T-cell (primary cell): ENCODE measurements at regions not wholly inside any gene's neighbourhood (a gene's known extent, or its start where the extent isn't known, plus 50 kb on each side); places are given as distances from the start of the nearest gene placed in this dataset.
"Not testable (repeated sequence)": the region's sequence is repeated elsewhere in the genome, so short reads cannot be mapped to it uniquely, and the experiment has no call there.

Source experiments
- ATAC-seq, 4 experiments: fragments of 200-7000 bp in 3 of 4; fragments of 150-1000 bp in 1 of 4; cut with Tn5 transposase; replicated peaks in 1 of 4; 1 replicate in 3 of 4; 2 replicates in 1 of 4; pipeline ENCODE4 v1.10.0; 2021; ENCODE audit warnings: moderate library complexity in 3 of 4, mild to moderate bottlenecking in 2 of 4, moderate number of reproducible peaks in 1 of 4
- CTCF ChIA-PET, 2 donors: fragments of 300-600 bp; sonication (Branson Sonifier 250); formaldehyde crosslinking; loops; one replicate each; lab custom pipeline; 2022; ENCODE audit warnings: antibody characterized with exemption in 2 of 2; lab: Charles Lee
- POLR2A ChIA-PET, 2 donors: fragments of 300-600 bp; sonication (Branson Sonifier 250); formaldehyde crosslinking; loops; one replicate each; lab custom pipeline; 2022; ENCODE audit warnings: antibody characterized with exemption in 2 of 2; lab: Charles Lee
- DNase-seq, 35 experiments: peaks; one replicate each; pipeline versions ENCODE4 v3.0.0 to v3.0.0-alpha.2; 2013 to 2023
- H3K27ac ChIP-seq: one replicate; pipeline ENCODE4 v1.5.1; 2013; ENCODE audit warnings: low read length
- H3K27me3 ChIP-seq, 2 experiments: replicated peaks in 1 of 2; 1 replicate in 1 of 2; 2 replicates in 1 of 2; pipeline versions ENCODE4 v1.6.1 to v1.7.0; 2013; ENCODE audit warnings: low read length in 1 of 2, mixed read lengths in 1 of 2; ENCODE audit not compliant: control insufficient read depth in 2 of 2, insufficient read depth in 2 of 2; ENCODE audit errors: extremely low read depth in 1 of 2
- H3K36me3 ChIP-seq, 2 donors: 1 replicate in 1 of 2; 2 replicates in 1 of 2; pipeline versions ENCODE4 v1.6.1 to v1.7.0; 2013; ENCODE audit warnings: low read length in 1 of 2; ENCODE audit not compliant: control insufficient read depth in 2 of 2, insufficient read depth in 1 of 2; ENCODE audit errors: extremely low read depth in 1 of 2
- H3K4me1 ChIP-seq, 2 experiments: 1 replicate in 1 of 2; 2 replicates in 1 of 2; pipeline versions ENCODE4 v1.6.1 to v1.7.0; 2013; ENCODE audit warnings: low read length in 2 of 2, mixed read lengths in 1 of 2; ENCODE audit not compliant: insufficient read depth in 2 of 2, control insufficient read depth in 1 of 2; ENCODE audit errors: extremely low read depth in 1 of 2
- H3K4me3 ChIP-seq, 2 donors: 1 replicate in 1 of 2; 2 replicates in 1 of 2; pipeline versions ENCODE4 v1.5.1 to v1.7.0; 2013; ENCODE audit warnings: mild to moderate bottlenecking in 2 of 2, low read length in 1 of 2, moderate library complexity in 1 of 2; ENCODE audit not compliant: control insufficient read depth in 1 of 2; ENCODE audit errors: extremely low read depth in 1 of 2
- H3K9me3 ChIP-seq: 2 replicates; pipeline ENCODE4 v1.7.0; 2013
- H3K27ac Mint-ChIP-seq, 2 donors: one replicate each; pipeline ENCODE4 v1.8.0; 2020 to 2021; ENCODE audit warnings: mild to moderate bottlenecking in 2 of 2, mixed read lengths in 2 of 2
- H3K27me3 Mint-ChIP-seq, 2 donors: one replicate each; pipeline ENCODE4 v1.8.0; 2021 to 2022; ENCODE audit warnings: mixed read lengths in 2 of 2
- H3K36me3 Mint-ChIP-seq: one replicate; pipeline ENCODE4 v1.8.0; 2021; ENCODE audit warnings: mixed read lengths
- H3K4me1 Mint-ChIP-seq, 3 donors: one replicate each; pipeline ENCODE4 v1.8.0; 2020 to 2022; ENCODE audit warnings: mixed read lengths in 3 of 3, mild to moderate bottlenecking in 1 of 3
- H3K4me3 Mint-ChIP-seq, 3 donors: one replicate each; pipeline ENCODE4 v1.8.0; 2020 to 2022; ENCODE audit warnings: mild to moderate bottlenecking in 3 of 3, mixed read lengths in 3 of 3, moderate library complexity in 3 of 3
- H3K9me3 Mint-ChIP-seq, 3 donors: one replicate each; pipeline ENCODE4 v1.8.0; 2020 to 2022; ENCODE audit warnings: mixed read lengths in 3 of 3
- WGBS: methylation state at CpG from one replicate; pipeline ENCODE4 v1.1.5; 2013; ENCODE audit warnings: missing lambda C conversion rate; ENCODE audit not compliant: insufficient coverage; 5-methylcytosine and 5-hydroxymethylcytosine counted together

DNA sequence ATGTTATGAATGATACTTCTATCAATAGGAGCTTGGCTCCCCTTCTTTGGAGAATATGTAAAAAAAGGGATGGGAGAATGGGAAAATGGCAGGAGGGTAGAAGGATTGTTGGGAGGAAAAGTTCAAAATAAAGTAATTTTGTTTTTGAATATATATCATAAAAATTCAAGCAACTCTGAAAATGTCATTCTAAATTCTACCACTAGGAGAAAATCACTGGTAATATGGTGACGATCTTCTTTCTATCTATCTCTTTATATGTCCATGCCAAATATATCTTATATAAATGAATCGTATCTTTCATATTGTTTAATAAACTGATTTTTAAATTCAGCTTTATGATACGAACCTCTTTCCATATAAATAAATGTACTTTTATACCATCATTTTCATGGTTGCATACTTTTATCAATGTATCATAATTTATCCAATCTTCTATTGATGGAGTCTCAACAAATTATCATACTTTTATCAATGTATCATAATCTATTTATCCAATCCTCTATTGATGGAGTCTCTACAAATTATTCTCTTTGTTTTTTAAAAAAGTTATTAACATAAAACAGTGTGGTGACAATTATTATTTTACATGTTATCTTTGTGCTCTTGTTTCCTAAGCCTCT, 73.7 kb upstream of the MARK1 start:
- no peaks in the 10 kb centered on the region for H3K36me3 Mint-ChIP-seq
- Histone ChIP-seq H3K27ac (no peak overlapping the region), H3K36me3 (no peaks in the 10 kb centered on the region), H3K4me3 (no peak overlapping the region), H3K4me1 (no peaks in the 10 kb centered on the region), H3K27me3 (peaks cover 0 to 5% of the 10 kb centered on the region in 2 experiments), H3K9me3 (no peaks in the 10 kb centered on the region)
- H3K4me3 Mint-ChIP-seq: no peak overlapping the region
- CTCF ChIA-PET: no interaction called here
- POLR2A ChIA-PET: no interaction called here
- no peak overlapping the region for H3K27ac Mint-ChIP-seq
- no peak for ATAC-seq
- no peaks in the 10 kb centered on the region for H3K4me1 Mint-ChIP-seq
- no CpG with 5 or more reads among the region's 3 CpGs for WGBS
- H3K27me3 Mint-ChIP-seq: peaks cover 16 to 32% of the 10 kb centered on the region in 2 donors
- no peak for DNase-seq
- H3K9me3 Mint-ChIP-seq: peaks cover 0 to 3% (median 0%) of the 10 kb centered on the region in 3 donors

- Mint-ChIP-seq H3K4me3 (no peak overlapping the region), H3K9me3 (peaks cover 0 to 3% (median 0%) of the 10 kb centered on the region in 3 donors), H3K4me1 (no peaks in the 10 kb centered on the region), H3K27me3 (peaks cover 18 to 33% of the 10 kb centered on the region in 2 donors), H3K36me3 (no peaks in the 10 kb centered on the region), H3K27ac (no peak overlapping the region)
- Histone ChIP-seq H3K27ac (no peak overlapping the region), H3K27me3 (peaks cover 0 to 5% of the 10 kb centered on the region in 2 experiments), H3K9me3 (no peaks in the 10 kb centered on the region), H3K4me1 (no peaks in the 10 kb centered on the region), H3K4me3 (no peak overlapping the region), H3K36me3 (no peaks in the 10 kb centered on the region)
- ATAC-seq (no peak), DNase-seq (no peak)
- CTCF ChIA-PET: no interaction called here
- POLR2A ChIA-PET: no interaction called here
- WGBS: no CpG with 5 or more reads among the region's 2 CpGs
Observed at GRCh38 chr1:220453371-220453770, 74.6 kb upstream of the MARK1 start.

DNA sequence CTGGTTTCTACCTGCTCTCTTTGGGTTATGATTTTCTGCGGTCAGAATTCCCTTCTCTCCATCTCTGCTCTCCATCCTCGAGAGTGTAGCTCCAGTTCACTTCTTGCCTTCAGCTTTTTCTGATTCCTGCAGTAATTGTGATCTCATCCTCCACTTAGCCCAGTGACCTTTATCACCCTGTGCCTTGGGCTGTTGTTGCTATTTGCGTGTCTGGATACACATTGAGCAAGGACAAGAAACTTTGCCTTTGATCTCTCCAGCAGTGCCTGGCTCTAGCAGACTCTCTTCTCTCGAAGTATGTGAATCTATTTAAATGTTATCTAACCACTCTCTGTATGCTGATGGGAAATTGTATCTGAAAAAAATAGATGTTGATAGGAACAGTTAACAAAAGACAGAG, 76.4 kb upstream of the MARK1 start:
- Mint-ChIP-seq H3K27me3 (peaks cover 18 to 33% of the 10 kb centered on the region in 2 donors), H3K36me3 (no peaks in the 10 kb centered on the region), H3K4me3 (no peak overlapping the region), H3K4me1 (no peaks in the 10 kb centered on the region), H3K9me3 (peaks cover 0 to 3% (median 0%) of the 10 kb centered on the region in 3 donors), H3K27ac (no peak overlapping the region)
- Histone ChIP-seq H3K36me3 (no peaks in the 10 kb centered on the region), H3K4me1 (no peaks in the 10 kb centered on the region), H3K27ac (no peak overlapping the region), H3K4me3 (no peak overlapping the region), H3K9me3 (no peaks in the 10 kb centered on the region), H3K27me3 (peaks cover 0 to 5% of the 10 kb centered on the region in 2 experiments)
- ChIA-PET POLR2A (no interaction called here), CTCF (interaction anchor here in 1 of 2 donors (0.6 kb wide), 1 partner anchor 15 kb away, joined by 3 read pairs; no protein-coding TSS in a partner anchor)
- ATAC-seq (no peak), DNase-seq (no peak)
- 50% methylated on average over 1 of the region's 4 CpGs for WGBS

- Histone ChIP-seq H3K4me1 (no peaks in the 10 kb centered on the region), H3K9me3 (no peaks in the 10 kb centered on the region), H3K36me3 (no peaks in the 10 kb centered on the region), H3K4me3 (no peak overlapping the region), H3K27ac (no peak overlapping the region), H3K27me3 (peaks cover 1 to 5% of the 10 kb centered on the region in 2 experiments)
- Mint-ChIP-seq H3K4me3 (no peak overlapping the region), H3K36me3 (no peaks in the 10 kb centered on the region), H3K9me3 (peaks cover 0 to 3% (median 0%) of the 10 kb centered on the region in 3 donors), H3K27me3 (peaks cover 19 to 33% of the 10 kb centered on the region in 2 donors), H3K27ac (no peak overlapping the region), H3K4me1 (no peaks in the 10 kb centered on the region)
- 57% methylated on average over 1 of the region's 2 CpGs for WGBS
- ATAC-seq (no peak), DNase-seq (no peak)
- POLR2A ChIA-PET: no interaction called here
- CTCF ChIA-PET: no interaction called here
Observed at GRCh38 chr1:220450927-220451326, 77.0 kb upstream of the MARK1 start.

DNA sequence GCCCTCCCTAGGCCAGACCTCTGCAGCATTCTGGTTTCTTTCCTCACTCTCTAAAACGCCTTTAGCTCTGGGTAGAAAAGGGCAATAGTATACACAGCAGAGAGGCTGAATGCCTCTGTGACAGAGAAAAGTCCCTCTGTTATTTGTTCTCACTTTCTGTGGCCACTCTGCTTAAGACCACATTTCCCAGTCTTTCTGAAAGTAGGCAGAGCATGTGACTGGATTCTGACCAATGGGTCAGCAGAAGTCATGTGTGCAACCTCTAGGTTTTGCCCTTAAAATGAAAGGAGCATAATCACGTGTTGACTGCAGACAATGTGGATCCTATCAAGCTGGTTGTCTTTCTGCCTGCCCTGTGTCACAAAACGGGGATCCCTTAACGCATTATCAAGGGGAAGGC, 79.7 kb upstream of the MARK1 start:
- ChIA-PET POLR2A (no interaction called here), CTCF (no interaction called here)
- WGBS: 72% methylated on average over 3 of the region's 4 CpGs
- no peaks in the 10 kb centered on the region for H3K4me1 ChIP-seq
- H3K36me3 ChIP-seq: no peaks in the 10 kb centered on the region
- Mint-ChIP-seq H3K36me3 (no peaks in the 10 kb centered on the region), H3K27ac (no peak overlapping the region), H3K4me3 (no peak overlapping the region), H3K27me3 (peaks cover 14 to 20% of the 10 kb centered on the region in 2 donors), H3K4me1 (no peaks in the 10 kb centered on the region), H3K9me3 (peaks cover 0 to 8% (median 6%) of the 10 kb centered on the region in 3 donors)
- no peak overlapping the region for H3K27ac ChIP-seq
- no peak for DNase-seq
- no peaks in the 10 kb centered on the region for H3K9me3 ChIP-seq
- no peak overlapping the region for H3K4me3 ChIP-seq
- peaks cover 2 to 3% of the 10 kb centered on the region in 2 experiments for H3K27me3 ChIP-seq
- ATAC-seq: no peak

DNA sequence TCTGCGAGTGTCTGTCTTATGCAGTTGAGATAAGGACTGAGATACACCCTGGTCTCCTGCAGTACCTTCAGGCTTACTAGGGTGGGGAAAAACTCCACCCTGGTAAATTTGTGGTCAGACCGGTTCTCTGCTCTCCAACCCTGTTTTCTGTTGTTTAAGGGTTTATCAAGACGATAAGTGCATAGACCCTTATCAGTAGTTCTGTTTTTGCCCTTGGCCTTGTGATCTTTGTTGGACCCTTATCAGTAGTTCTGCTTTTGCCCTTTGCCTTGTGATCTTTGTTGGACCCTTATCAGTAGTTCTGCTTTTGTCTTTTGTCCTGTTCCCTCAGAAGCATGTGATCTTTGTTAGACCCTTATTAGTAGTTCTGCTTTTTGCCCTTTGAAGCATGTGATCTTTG, 83.3 kb upstream of the MARK1 start:
- H3K36me3 Mint-ChIP-seq, H3K27ac ChIP-seq, ATAC-seq, H3K9me3 Mint-ChIP-seq, H3K27me3 ChIP-seq, H3K9me3 ChIP-seq, H3K4me3 ChIP-seq, CTCF ChIA-PET, H3K4me1 ChIP-seq, H3K4me1 Mint-ChIP-seq, H3K27ac Mint-ChIP-seq, H3K36me3 ChIP-seq, POLR2A ChIA-PET, DNase-seq, H3K4me3 Mint-ChIP-seq: not testable (repeated sequence)
- peaks cover 12 to 24% of the 10 kb centered on the region in 2 donors for H3K27me3 Mint-ChIP-seq
- no CpG with 5 or more reads among the region's 3 CpGs for WGBS
